BLaER1 treated with 17β-estradiol and CSF1 and Interleukin-3, amounts not matched to agents 10 nM and 100 nM (cell line): ENCODE measurements at regions not wholly inside any gene's neighbourhood (a gene's known extent, or its start where the extent isn't known, plus 50 kb on each side); places are given as distances from the start of the nearest gene placed in this dataset.
"Not testable (repeated sequence)": the region's sequence is repeated elsewhere in the genome, so short reads cannot be mapped to it uniquely, and the experiment has no call there.

Experiments
- H3K27ac ChIP-seq, 11 experiments: shearing (Covaris generic); formaldehyde crosslinking; 2 replicates each; pipeline ENCODE4 v1.8.1; 2022
- H3K27me3 ChIP-seq, 11 experiments: shearing (Covaris generic); formaldehyde crosslinking; 2 replicates each; pipeline ENCODE4 v1.8.1; 2022
- H3K36me3 ChIP-seq, 11 experiments: shearing (Covaris generic); formaldehyde crosslinking; 2 replicates each; pipeline ENCODE4 v1.8.1; 2022
- H3K4me1 ChIP-seq, 10 experiments: shearing (Covaris generic); formaldehyde crosslinking; 2 replicates each; pipeline ENCODE4 v1.8.1; 2022
- H3K4me2 ChIP-seq, 11 experiments: shearing (Covaris generic); formaldehyde crosslinking; 2 replicates each; pipeline ENCODE4 v1.8.1; 2022
- H3K4me3 ChIP-seq, 10 experiments: shearing (Covaris generic); formaldehyde crosslinking; 2 replicates each; pipeline ENCODE4 v1.8.1; 2022
- H3K9ac ChIP-seq, 11 experiments: shearing (Covaris generic); formaldehyde crosslinking; 2 replicates each; pipeline ENCODE4 v1.8.1; 2022
- H3K9me3 ChIP-seq, 11 experiments: shearing (Covaris generic); formaldehyde crosslinking; replicated peaks in 1 of 11; 2 replicates each; pipeline ENCODE4 v1.8.1; 2022
- H4K20me1 ChIP-seq, 11 experiments: shearing (Covaris generic); formaldehyde crosslinking; 2 replicates each; pipeline ENCODE4 v1.8.1; 2022
- Cebpa-rat ChIP-seq, 11 experiments: shearing (Covaris generic); IDR thresholded peaks; 2 replicates each; pipeline ENCODE4 v1.8.1; 2022

DNA sequence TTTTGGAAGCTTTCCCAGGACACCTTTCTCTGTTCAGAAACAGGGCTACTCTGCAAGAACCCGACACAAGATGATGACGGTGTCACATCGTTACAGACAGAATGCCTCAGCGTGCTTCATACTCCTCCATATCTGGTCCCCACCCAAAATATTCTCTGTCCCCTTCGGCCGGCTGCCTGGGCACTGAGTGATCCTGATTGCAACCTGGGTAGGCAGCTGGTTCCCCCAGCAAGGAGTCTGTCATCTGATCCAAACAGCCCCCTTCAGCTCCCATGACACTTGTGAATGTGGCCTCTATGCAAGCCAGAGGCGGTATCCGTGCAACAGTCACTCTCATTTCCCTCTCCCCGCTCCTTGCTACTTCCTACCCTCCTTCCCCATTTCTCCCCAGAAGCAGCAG lies 431.7 kb upstream of the B3GAT1 start:
- H3K4me2 ChIP-seq = peak overlapping the region; percentile 13 to 85 (median 69)
- H3K27ac ChIP-seq = no peak overlapping the region

DNA sequence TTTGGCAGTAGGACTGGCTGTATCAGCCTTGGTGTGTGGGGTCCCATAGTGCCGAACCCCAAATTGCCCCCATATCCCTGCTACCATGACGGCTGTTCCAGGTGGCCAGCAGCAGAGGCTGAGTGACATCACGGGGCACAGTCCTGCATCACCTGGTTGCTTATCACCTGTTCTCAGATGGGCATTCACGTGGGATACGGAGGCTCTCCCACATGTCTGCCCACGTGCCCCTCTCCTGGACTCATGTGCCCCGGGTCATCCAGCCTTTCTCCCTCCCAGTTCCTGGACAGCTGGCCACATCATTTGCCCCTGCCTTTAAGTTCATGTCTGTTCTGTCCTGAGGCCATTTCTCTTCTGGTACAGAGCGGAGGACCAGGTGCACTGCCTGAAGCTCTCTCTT lies 431.0 kb upstream of the B3GAT1 start:
- Histone ChIP-seq H3K27ac (no peak overlapping the region), H3K4me3 (no peak overlapping the region), H4K20me1 (0 out of 22 replicates have a peak, but pooled peaks cover 0 to 5% (median 0%) of the 10 kb centered on the region in 11 experiments), H3K4me2 (peak overlapping the region; percentile 13 to 85 (median 69); a peak in 20 of 22 replicates), H3K9ac (no peak overlapping the region), H3K27me3 (no peaks in the 10 kb centered on the region), H3K9me3 (no peaks in the 10 kb centered on the region), H3K36me3 (no peaks in the 10 kb centered on the region), H3K4me1 (peaks cover 9 to 44% (median 35%) of the 10 kb centered on the region in 10 experiments)
- no peak for TF ChIP-seq Cebpa-rat (IDR thresholded peaks at IDR 0.05)

More for the DNA sequence above, 431.7 kb upstream of the B3GAT1 start:
- H3K9ac ChIP-seq = 0 out of 22 replicates have a peak overlapping the region, but pooled peaks of 1 of the 11 experiments have one; percentile 18
- peaks cover 9 to 38% (median 30%) of the 10 kb centered on the region in 10 experiments for H3K4me1 ChIP-seq
- no peak for TF ChIP-seq Cebpa-rat (IDR thresholded peaks at IDR 0.05)
- H3K9me3 ChIP-seq = no peaks in the 10 kb centered on the region
- H3K27me3 ChIP-seq = no peaks in the 10 kb centered on the region
- no peak overlapping the region for H3K4me3 ChIP-seq
- H3K36me3 ChIP-seq = no peaks in the 10 kb centered on the region
- 0 out of 22 replicates have a peak, but pooled peaks cover 0 to 5% (median 0%) of the 10 kb centered on the region in 11 experiments for H4K20me1 ChIP-seq

GRCh38 chr11:134841972-134842371 lies 429.9 kb upstream of the B3GAT1 start:
- no peak for TF ChIP-seq Cebpa-rat (IDR thresholded peaks at IDR 0.05)
- H3K4me1 ChIP-seq = peaks cover 9 to 45% (median 35%) of the 10 kb centered on the region in 10 experiments
- no peak overlapping the region for H3K27ac ChIP-seq
- no peaks in the 10 kb centered on the region for H3K36me3 ChIP-seq
- no peaks in the 10 kb centered on the region for H3K27me3 ChIP-seq
- no peaks in the 10 kb centered on the region for H3K9me3 ChIP-seq
- peak overlapping the region in 7 of 11 experiments; percentile 8 to 85 (median 75); a peak in 11 of 22 replicates for H3K4me2 ChIP-seq
- no peak overlapping the region for H3K4me3 ChIP-seq
- 0 out of 22 replicates have a peak, but pooled peaks cover 0 to 5% (median 0%) of the 10 kb centered on the region in 11 experiments for H4K20me1 ChIP-seq
- no peak overlapping the region for H3K9ac ChIP-seq

DNA sequence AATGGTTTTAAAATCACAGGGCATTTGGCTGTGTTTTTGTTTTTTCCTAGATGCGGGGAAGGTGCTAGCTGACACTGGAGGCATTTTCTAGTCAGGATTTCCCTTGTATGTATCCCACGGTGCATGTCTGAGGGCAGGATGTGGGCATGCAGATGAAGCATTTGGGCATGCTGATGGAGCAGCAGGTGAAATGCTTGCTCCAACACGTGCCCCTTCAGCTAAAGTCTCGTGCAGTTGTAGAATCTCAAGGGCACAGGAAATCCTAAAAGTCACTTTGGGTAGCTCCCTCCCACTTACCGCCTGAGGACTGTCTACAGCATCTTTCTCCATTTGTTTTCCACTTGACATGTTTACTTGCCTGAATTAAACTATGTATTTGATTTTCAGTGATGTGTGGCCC lies 429.4 kb upstream of the B3GAT1 start:
- Histone ChIP-seq H3K4me3 (no peak overlapping the region), H3K27me3 (no peaks in the 10 kb centered on the region), H3K36me3 (no peaks in the 10 kb centered on the region), H3K9ac (no peak overlapping the region), H3K27ac (no peak overlapping the region), H3K4me2 (peak overlapping the region in 8 of 11 experiments; percentile 8 to 85 (median 72); a peak in 13 of 22 replicates), H3K4me1 (peaks cover 9 to 48% (median 38%) of the 10 kb centered on the region in 10 experiments), H4K20me1 (0 out of 22 replicates have a peak, but pooled peaks cover 0 to 5% (median 0%) of the 10 kb centered on the region in 11 experiments), H3K9me3 (no peaks in the 10 kb centered on the region)
- no peak for TF ChIP-seq Cebpa-rat (IDR thresholded peaks at IDR 0.05)

- TF ChIP-seq Cebpa-rat (IDR thresholded peaks at IDR 0.05) = no peak
- Histone ChIP-seq H3K36me3 (no peaks in the 10 kb centered on the region), H3K4me3 (no peak overlapping the region), H3K4me1 (peaks cover 9 to 52% (median 43%) of the 10 kb centered on the region in 10 experiments), H3K9ac (no peak overlapping the region), H3K27me3 (no peaks in the 10 kb centered on the region), H3K9me3 (no peaks in the 10 kb centered on the region), H3K4me2 (peak overlapping the region in 7 of 11 experiments; percentile 8 to 85 (median 75); a peak in 8 of 22 replicates), H3K27ac (no peak overlapping the region), H4K20me1 (0 out of 22 replicates have a peak, but pooled peaks cover 0 to 5% (median 0%) of the 10 kb centered on the region in 11 experiments)
Measured at GRCh38 chr11:134840945-134841344, 428.9 kb upstream of the B3GAT1 start.

GRCh38 chr11:134840165-134840564 lies 428.1 kb upstream of the B3GAT1 start:
- H3K4me1 ChIP-seq = peaks cover 9 to 59% (median 48%) of the 10 kb centered on the region in 10 experiments
- not testable (repeated sequence) for H3K9me3 ChIP-seq, H3K27ac ChIP-seq, H3K36me3 ChIP-seq, H3K4me3 ChIP-seq, H4K20me1 ChIP-seq, H3K4me2 ChIP-seq, H3K9ac ChIP-seq, H3K27me3 ChIP-seq

- Histone ChIP-seq H3K4me1 (peaks cover 5 to 52% (median 43%) of the 10 kb centered on the region in 10 experiments), H4K20me1 (0 out of 22 replicates have a peak, but pooled peaks cover 0 to 5% (median 0%) of the 10 kb centered on the region in 11 experiments), H3K9me3 (peaks cover 0 to 4% (median 0%) of the 10 kb centered on the region in 11 experiments; a peak in 2 of 22 replicates), H3K4me2 (peak overlapping the region in 3 of 11 experiments; percentile 12 to 29 (median 14); a peak in 5 of 22 replicates), H3K4me3 (no peak overlapping the region), H3K36me3 (no peaks in the 10 kb centered on the region), H3K9ac (no peak overlapping the region), H3K27ac (no peak overlapping the region), H3K27me3 (no peaks in the 10 kb centered on the region)
- no peak for TF ChIP-seq Cebpa-rat (IDR thresholded peaks at IDR 0.05)
Measured at GRCh38 chr11:134838708-134839107, 426.7 kb upstream of the B3GAT1 start.

DNA sequence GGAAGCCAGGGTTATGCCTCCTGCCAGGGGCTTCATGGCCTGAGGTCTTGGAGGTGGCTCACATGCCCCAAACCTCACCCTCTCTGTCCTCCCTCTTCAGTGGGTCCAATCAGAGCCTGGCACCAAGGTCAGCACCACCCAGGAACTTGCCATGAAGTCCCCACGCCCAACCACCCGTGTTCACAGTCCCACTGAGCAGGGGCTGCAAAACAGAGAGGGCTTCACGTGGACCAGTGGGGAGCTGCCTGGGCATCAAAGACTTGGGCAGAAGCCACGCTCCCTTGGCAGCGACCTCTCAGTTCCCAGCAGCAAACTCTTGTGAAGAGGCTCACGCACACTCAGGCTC lies 425.8 kb upstream of the B3GAT1 start:
- Histone ChIP-seq H3K4me2 (peak overlapping the region in 2 of 11 experiments; percentile 14 to 29; a peak in 2 of 22 replicates), H3K27me3 (no peaks in the 10 kb centered on the region)

DNA sequence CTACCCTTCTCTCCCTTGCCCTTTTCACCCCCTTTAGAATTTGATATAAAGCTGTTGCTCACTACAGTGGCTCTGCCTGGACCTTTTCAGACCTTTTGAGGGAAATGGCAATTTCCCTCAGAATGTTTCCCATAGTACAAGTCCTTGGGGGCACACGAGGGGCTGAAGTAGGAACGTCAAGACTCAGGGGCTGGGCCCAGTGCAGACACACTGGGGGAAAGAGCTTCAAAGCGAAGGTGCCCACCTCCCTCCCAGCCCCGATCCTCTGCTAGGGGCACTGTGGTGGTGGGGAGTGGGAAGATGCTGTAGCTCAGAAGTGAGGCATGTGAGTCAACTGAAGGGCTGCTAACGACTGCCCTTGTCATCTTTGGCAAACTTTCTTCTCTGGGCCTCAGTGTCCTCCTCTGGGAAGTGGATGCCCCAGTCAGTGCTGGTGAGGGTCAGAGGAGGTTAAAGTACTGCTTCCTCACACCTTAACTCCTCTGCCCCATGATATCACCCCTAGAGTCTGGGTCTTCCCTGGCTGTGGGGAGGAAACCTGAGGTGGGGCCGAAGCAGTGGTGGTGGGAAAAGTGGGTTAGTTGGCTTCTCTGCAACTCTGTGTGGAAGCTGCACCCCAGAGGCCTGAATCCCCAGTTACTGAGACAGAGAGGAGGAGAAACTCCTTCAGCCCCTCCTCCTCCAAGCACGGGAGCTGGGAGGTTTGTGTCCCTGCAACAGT lies 425.3 kb upstream of the B3GAT1 start:
- Histone ChIP-seq H3K36me3 (no peaks in the 10 kb centered on the region), H3K4me1 (peaks cover 0 to 38% (median 30%) of the 10 kb centered on the region in 10 experiments; a peak in 12 of 20 replicates), H3K9me3 (peaks cover 0 to 4% (median 0%) of the 10 kb centered on the region in 11 experiments; a peak in 3 of 22 replicates), H3K4me2 (no peak overlapping the region), H4K20me1 (no peaks in the 10 kb centered on the region), H3K9ac (no peak overlapping the region), H3K27ac (no peak overlapping the region), H3K27me3 (no peaks in the 10 kb centered on the region), H3K4me3 (no peak overlapping the region)
- no peak for TF ChIP-seq Cebpa-rat (IDR thresholded peaks at IDR 0.05)

More for the DNA sequence above, 425.8 kb upstream of the B3GAT1 start:
- TF ChIP-seq Cebpa-rat (IDR thresholded peaks at IDR 0.05) = no peak
- Histone ChIP-seq H3K36me3 (no peaks in the 10 kb centered on the region), H4K20me1 (no peaks in the 10 kb centered on the region), H3K9ac (no peak overlapping the region), H3K4me1 (peaks cover 0 to 44% (median 34%) of the 10 kb centered on the region in 10 experiments; a peak in 15 of 20 replicates), H3K4me3 (no peak overlapping the region), H3K9me3 (peaks cover 0 to 4% (median 0%) of the 10 kb centered on the region in 11 experiments; a peak in 2 of 22 replicates), H3K27ac (no peak overlapping the region)
